CD4-positive, CD25-positive, alpha-beta regulatory T cell (primary cell): ENCODE measurements at regions not wholly inside any gene's neighbourhood (a gene's known extent, or its start where the extent isn't known, plus 50 kb on each side); places are given as distances from the start of the nearest gene placed in this dataset.

Source experiments
- ATAC-seq, 2 donors: fragments of 150-1000 bp; cut with Tn5 transposase; one replicate each; pipeline ENCODE4 v1.10.0; 2021; ENCODE audit warnings: low read depth in 2 of 2, moderate number of reproducible peaks in 2 of 2, moderate library complexity in 1 of 2
- DNase-seq, 3 donors: peaks; one replicate each; pipeline versions ENCODE4 v3.0.0 to v3.0.0-alpha.2; 2012 to 2022; ENCODE audit warnings: mixed read lengths in 1 of 3
- H3K27ac ChIP-seq: one replicate; pipeline ENCODE4 v1.7.0; 2013; ENCODE audit warnings: mild to moderate bottlenecking, low read length; ENCODE audit not compliant: insufficient read depth, poor library complexity, severe bottlenecking
- H3K27me3 ChIP-seq: one replicate; pipeline ENCODE4 v1.7.0; 2013; ENCODE audit warnings: low read length; ENCODE audit not compliant: control insufficient read depth, insufficient read depth
- H3K36me3 ChIP-seq: one replicate; pipeline ENCODE4 v1.7.0; 2013; ENCODE audit warnings: mild to moderate bottlenecking, low read length, moderate library complexity; ENCODE audit not compliant: control insufficient read depth, insufficient read depth
- H3K4me1 ChIP-seq: 2 replicates; pipeline ENCODE4 v1.7.0; 2013; ENCODE audit warnings: mild to moderate bottlenecking, low read length; ENCODE audit not compliant: insufficient read depth, control insufficient read depth, poor library complexity, severe bottlenecking
- H3K4me3 ChIP-seq: one replicate; pipeline ENCODE4 v1.7.0; 2013; ENCODE audit warnings: low read depth, mild to moderate bottlenecking, low read length, moderate library complexity
- H3K9me3 ChIP-seq, 2 experiments: 1 replicate in 1 of 2; 2 replicates in 1 of 2; pipeline ENCODE4 v1.7.0; 2013; ENCODE audit warnings: low read length in 2 of 2, mild to moderate bottlenecking in 1 of 2, moderate library complexity in 1 of 2; ENCODE audit not compliant: control insufficient read depth in 2 of 2
- H3K27ac Mint-ChIP-seq, 3 donors: one replicate each; pipeline ENCODE4 v1.8.0; 2020 to 2022; ENCODE audit warnings: mild to moderate bottlenecking in 3 of 3, mixed read lengths in 3 of 3, moderate library complexity in 2 of 3
- H3K27me3 Mint-ChIP-seq: one replicate; pipeline ENCODE4 v1.8.0; 2022; ENCODE audit warnings: mild to moderate bottlenecking, mixed read lengths
- H3K36me3 Mint-ChIP-seq: one replicate; pipeline ENCODE4 v1.8.0; 2020; ENCODE audit warnings: mixed read lengths
- H3K4me1 Mint-ChIP-seq, 4 donors: one replicate each; pipeline ENCODE4 v1.8.0; 2020 to 2022; ENCODE audit warnings: mixed read lengths in 4 of 4, mild to moderate bottlenecking in 1 of 4
- H3K4me3 Mint-ChIP-seq, 4 donors: one replicate each; pipeline ENCODE4 v1.8.0; 2020 to 2022; ENCODE audit warnings: mild to moderate bottlenecking in 4 of 4, mixed read lengths in 4 of 4, moderate library complexity in 3 of 4
- H3K9me3 Mint-ChIP-seq, 7 donors: one replicate each; pipeline ENCODE4 v1.8.0; 2020 to 2022; ENCODE audit warnings: mixed read lengths in 7 of 7, mild to moderate bottlenecking in 3 of 7, moderate library complexity in 2 of 7

- no peak overlapping the region for H3K27ac ChIP-seq
- H3K4me3 ChIP-seq = no peak overlapping the region
- no peaks in the 10 kb centered on the region for H3K9me3 ChIP-seq
- Mint-ChIP-seq H3K27me3 (no peaks in the 10 kb centered on the region), H3K9me3 (peaks cover 0 to 16% (median 2%) of the 10 kb centered on the region in 7 donors), H3K36me3 (no peaks in the 10 kb centered on the region), H3K4me1 (no peaks in the 10 kb centered on the region), H3K27ac (no peak overlapping the region), H3K4me3 (no peak overlapping the region)
- no peaks in the 10 kb centered on the region for H3K4me1 ChIP-seq
- no peaks in the 10 kb centered on the region for H3K36me3 ChIP-seq
- no peaks in the 10 kb centered on the region for H3K27me3 ChIP-seq
- DNase-seq (no peak), ATAC-seq (no peak)
Observed at GRCh38 chr16:72309001-72309400, 137.0 kb upstream of the PMFBP1 start.

GRCh38 chr16:72308396-72308795, 136.4 kb upstream of the PMFBP1 start:
- Mint-ChIP-seq H3K27ac (no peak overlapping the region), H3K4me1 (no peaks in the 10 kb centered on the region), H3K4me3 (no peak overlapping the region), H3K27me3 (no peaks in the 10 kb centered on the region), H3K36me3 (no peaks in the 10 kb centered on the region), H3K9me3 (peaks cover 0 to 16% (median 3%) of the 10 kb centered on the region in 7 donors)
- no peak for ATAC-seq
- H3K27me3 ChIP-seq = no peaks in the 10 kb centered on the region
- no peaks in the 10 kb centered on the region for H3K36me3 ChIP-seq
- H3K27ac ChIP-seq = no peak overlapping the region
- no peak overlapping the region for H3K4me3 ChIP-seq
- no peaks in the 10 kb centered on the region for H3K4me1 ChIP-seq
- H3K9me3 ChIP-seq = no peaks in the 10 kb centered on the region
- DNase-seq = no peak

GRCh38 chr16:72302332-72302731, 130.4 kb upstream of the PMFBP1 start:
- H3K36me3 Mint-ChIP-seq = no peaks in the 10 kb centered on the region
- H3K27me3 ChIP-seq = no peaks in the 10 kb centered on the region
- H3K27ac Mint-ChIP-seq = no peak overlapping the region
- no peak overlapping the region for H3K27ac ChIP-seq
- H3K36me3 ChIP-seq = no peaks in the 10 kb centered on the region
- no peak overlapping the region for H3K4me3 Mint-ChIP-seq
- H3K9me3 Mint-ChIP-seq = peaks cover 0 to 4% (median 3%) of the 10 kb centered on the region in 7 donors
- no peak overlapping the region for H3K4me3 ChIP-seq
- H3K9me3 ChIP-seq = no peaks in the 10 kb centered on the region
- DNase-seq (no peak), ATAC-seq (no peak)
- no peaks in the 10 kb centered on the region for H3K4me1 ChIP-seq
- H3K4me1 Mint-ChIP-seq = no peaks in the 10 kb centered on the region
- peaks cover 10% of the 10 kb centered on the region for H3K27me3 Mint-ChIP-seq

GRCh38 chr16:72301523-72302236, 129.7 kb upstream of the PMFBP1 start:
- Mint-ChIP-seq H3K27ac (no peak overlapping the region), H3K4me3 (no peak overlapping the region), H3K9me3 (peaks cover 0 to 4% (median 3%) of the 10 kb centered on the region in 7 donors), H3K27me3 (peaks cover 10% of the 10 kb centered on the region), H3K36me3 (no peaks in the 10 kb centered on the region), H3K4me1 (no peaks in the 10 kb centered on the region)
- H3K36me3 ChIP-seq = no peaks in the 10 kb centered on the region
- no peaks in the 10 kb centered on the region for H3K27me3 ChIP-seq
- H3K9me3 ChIP-seq = no peaks in the 10 kb centered on the region
- H3K4me1 ChIP-seq = no peaks in the 10 kb centered on the region
- no peak overlapping the region for H3K27ac ChIP-seq
- DNase-seq (no peak), ATAC-seq (no peak)
- H3K4me3 ChIP-seq = no peak overlapping the region

- Mint-ChIP-seq H3K36me3 (no peaks in the 10 kb centered on the region), H3K9me3 (peaks cover 0 to 4% (median 3%) of the 10 kb centered on the region in 7 donors), H3K4me1 (no peaks in the 10 kb centered on the region), H3K27ac (no peak overlapping the region), H3K27me3 (peaks cover 10% of the 10 kb centered on the region), H3K4me3 (no peak overlapping the region)
- H3K27me3 ChIP-seq = no peaks in the 10 kb centered on the region
- ATAC-seq = no peak
- H3K9me3 ChIP-seq = no peaks in the 10 kb centered on the region
- no peaks in the 10 kb centered on the region for H3K36me3 ChIP-seq
- no peak for DNase-seq
- no peak overlapping the region for H3K27ac ChIP-seq
- H3K4me3 ChIP-seq = no peak overlapping the region
- no peaks in the 10 kb centered on the region for H3K4me1 ChIP-seq
Observed at GRCh38 chr16:72300892-72301291, 128.9 kb upstream of the PMFBP1 start.

- H3K4me3 Mint-ChIP-seq = no peak overlapping the region
- Histone ChIP-seq H3K36me3 (no peaks in the 10 kb centered on the region), H3K9me3 (no peaks in the 10 kb centered on the region), H3K27ac (no peak overlapping the region), H3K4me3 (no peak overlapping the region), H3K27me3 (no peaks in the 10 kb centered on the region), H3K4me1 (no peaks in the 10 kb centered on the region)
- DNase-seq (no peak), ATAC-seq (no peak)
- H3K4me1 Mint-ChIP-seq = no peaks in the 10 kb centered on the region
- peaks cover 0 to 4% (median 3%) of the 10 kb centered on the region in 7 donors for H3K9me3 Mint-ChIP-seq
- H3K27ac Mint-ChIP-seq = no peak overlapping the region
- peaks cover 10% of the 10 kb centered on the region for H3K27me3 Mint-ChIP-seq
- no peaks in the 10 kb centered on the region for H3K36me3 Mint-ChIP-seq
Observed at GRCh38 chr16:72299684-72300243, 127.8 kb upstream of the PMFBP1 start.

- H3K9me3 ChIP-seq = no peaks in the 10 kb centered on the region
- H3K9me3 Mint-ChIP-seq = peaks cover 0 to 4% (median 2%) of the 10 kb centered on the region in 7 donors
- H3K4me3 Mint-ChIP-seq = no peak overlapping the region
- no peak overlapping the region for H3K27ac Mint-ChIP-seq
- ATAC-seq (no peak), DNase-seq (no peak)
- no peaks in the 10 kb centered on the region for H3K36me3 ChIP-seq
- peaks cover 10% of the 10 kb centered on the region for H3K27me3 Mint-ChIP-seq
- H3K4me3 ChIP-seq = no peak overlapping the region
- no peaks in the 10 kb centered on the region for H3K4me1 Mint-ChIP-seq
- no peaks in the 10 kb centered on the region for H3K36me3 Mint-ChIP-seq
- no peaks in the 10 kb centered on the region for H3K27me3 ChIP-seq
- H3K27ac ChIP-seq = no peak overlapping the region
- no peaks in the 10 kb centered on the region for H3K4me1 ChIP-seq
Observed at GRCh38 chr16:72298961-72299360, 127.0 kb upstream of the PMFBP1 start.

- no peaks in the 10 kb centered on the region for H3K27me3 ChIP-seq
- no peaks in the 10 kb centered on the region for H3K36me3 Mint-ChIP-seq
- no peak overlapping the region for H3K4me3 Mint-ChIP-seq
- no peak overlapping the region for H3K27ac Mint-ChIP-seq
- H3K4me1 ChIP-seq = no peaks in the 10 kb centered on the region
- H3K9me3 Mint-ChIP-seq = peaks cover 0 to 3% (median 0%) of the 10 kb centered on the region in 7 donors
- H3K27ac ChIP-seq = no peak overlapping the region
- no peak for ATAC-seq
- DNase-seq = no peak
- H3K27me3 Mint-ChIP-seq = peaks cover 6% of the 10 kb centered on the region
- H3K4me3 ChIP-seq = no peak overlapping the region
- no peaks in the 10 kb centered on the region for H3K36me3 ChIP-seq
- H3K4me1 Mint-ChIP-seq = no peaks in the 10 kb centered on the region
- H3K9me3 ChIP-seq = no peaks in the 10 kb centered on the region
Observed at GRCh38 chr16:72295914-72296313, 124.0 kb upstream of the PMFBP1 start.
